ENCODE measurements at regions not wholly inside any gene's neighbourhood (a gene's known extent, or its start where the extent isn't known, plus 50 kb on each side); places are given as distances from the start of the nearest gene placed in this dataset.

- peaks cover under 1% of the 10 kb centered on the region for H3K4me1 Mint-ChIP-seq
- H3K9me3 Mint-ChIP-seq: peaks cover 15% of the 10 kb centered on the region
- H3K27me3 Mint-ChIP-seq (ENCODE audit: low read depth): peaks cover 9% of the 10 kb centered on the region
- TF ChIP-seq CTCF (IDR thresholded peaks at IDR 0.05; ENCODE audit: unreplicated experiment): no peak
- no peak overlapping the region for H3K4me3 Mint-ChIP-seq
- no peak for DNase-seq (ENCODE audit: low spot score in 2 of 2, unreplicated experiment in 2 of 2)
- H3K27ac Mint-ChIP-seq: no peak overlapping the region
- no peaks in the 10 kb centered on the region for H3K36me3 Mint-ChIP-seq
Observed at GRCh38 chr4:153034681-153035080, 98.6 kb downstream of the FHDC1 start.

GRCh38 chr4:153036931-153037482 is 100.9 kb downstream of the FHDC1 start:
- Mint-ChIP-seq H3K27ac (no peak overlapping the region), H3K9me3 (peaks cover 5% of the 10 kb centered on the region), H3K27me3 (ENCODE audit: low read depth) (peaks cover 9% of the 10 kb centered on the region), H3K4me3 (no peak overlapping the region), H3K4me1 (peaks cover 4% of the 10 kb centered on the region), H3K36me3 (no peaks in the 10 kb centered on the region)
- TF ChIP-seq CTCF (IDR thresholded peaks at IDR 0.05; ENCODE audit: unreplicated experiment): no peak
- DNase-seq (ENCODE audit: low spot score in 2 of 2, unreplicated experiment in 2 of 2): no peak

GRCh38 chr4:153038623-153039311 is 102.6 kb downstream of the FHDC1 start:
- Mint-ChIP-seq H3K9me3 (peaks cover 5% of the 10 kb centered on the region), H3K36me3 (no peaks in the 10 kb centered on the region), H3K4me3 (no peak overlapping the region), H3K4me1 (peaks cover 4% of the 10 kb centered on the region), H3K27me3 (ENCODE audit: low read depth) (peaks cover 9% of the 10 kb centered on the region), H3K27ac (no peak overlapping the region)
- DNase-seq (ENCODE audit: low spot score in 2 of 2, unreplicated experiment in 2 of 2): no peak
- no peak for TF ChIP-seq CTCF (IDR thresholded peaks at IDR 0.05; ENCODE audit: unreplicated experiment)

- Mint-ChIP-seq H3K36me3 (no peaks in the 10 kb centered on the region), H3K27ac (no peak overlapping the region), H3K4me1 (peaks cover 4% of the 10 kb centered on the region), H3K9me3 (peaks cover 5% of the 10 kb centered on the region), H3K4me3 (no peak overlapping the region), H3K27me3 (ENCODE audit: low read depth) (peaks cover 9% of the 10 kb centered on the region)
- no peak for DNase-seq (ENCODE audit: low spot score in 2 of 2, unreplicated experiment in 2 of 2)
- no peak for TF ChIP-seq CTCF (IDR thresholded peaks at IDR 0.05; ENCODE audit: unreplicated experiment)
Observed at GRCh38 chr4:153039542-153040185, 103.5 kb downstream of the FHDC1 start.

- Mint-ChIP-seq H3K9me3 (peaks cover 5% of the 10 kb centered on the region), H3K4me1 (peaks cover 4% of the 10 kb centered on the region), H3K27me3 (ENCODE audit: low read depth) (peaks cover 9% of the 10 kb centered on the region), H3K36me3 (no peaks in the 10 kb centered on the region), H3K4me3 (no peak overlapping the region), H3K27ac (no peak overlapping the region)
- TF ChIP-seq CTCF (IDR thresholded peaks at IDR 0.05; ENCODE audit: unreplicated experiment): no peak
- no peak for DNase-seq (ENCODE audit: low spot score in 2 of 2, unreplicated experiment in 2 of 2)
Observed at GRCh38 chr4:153040677-153041076, 104.6 kb downstream of the FHDC1 start.
